Epidermal melanocyte (primary cell): ENCODE measurements at regions not wholly inside any gene's neighbourhood (a gene's known extent, or its start where the extent isn't known, plus 50 kb on each side); places are given as distances from the start of the nearest gene placed in this dataset.

Source experiments
- DNase-seq: peaks from one replicate; pipeline ENCODE4 v3.0.0; 2011; ENCODE audit warnings: low spot score; ENCODE audit not compliant: insufficient read length

DNA sequence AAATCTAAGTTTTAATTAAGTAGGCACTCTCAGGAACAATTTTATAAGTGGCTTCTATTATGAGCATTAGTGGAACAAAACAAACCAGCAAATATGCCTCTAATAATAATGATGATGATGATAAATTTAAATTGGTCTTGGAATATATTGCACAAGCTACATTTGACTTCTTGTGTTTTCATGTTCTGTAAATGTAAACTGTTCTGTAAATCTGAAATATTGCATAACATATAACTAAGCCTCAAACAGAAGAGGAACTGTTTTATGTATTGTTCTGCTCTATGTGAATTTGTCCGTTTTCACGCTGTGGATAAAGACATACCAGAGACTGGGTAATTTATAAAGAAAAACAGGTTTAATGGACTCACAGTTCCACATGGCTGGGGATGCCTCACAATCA, 625.2 kb upstream of the CELF2 start:
- no peak for DNase-seq

GRCh38 chr10:10394933-10395658, 622.6 kb upstream of the CELF2 start:
- no peak for DNase-seq

DNA sequence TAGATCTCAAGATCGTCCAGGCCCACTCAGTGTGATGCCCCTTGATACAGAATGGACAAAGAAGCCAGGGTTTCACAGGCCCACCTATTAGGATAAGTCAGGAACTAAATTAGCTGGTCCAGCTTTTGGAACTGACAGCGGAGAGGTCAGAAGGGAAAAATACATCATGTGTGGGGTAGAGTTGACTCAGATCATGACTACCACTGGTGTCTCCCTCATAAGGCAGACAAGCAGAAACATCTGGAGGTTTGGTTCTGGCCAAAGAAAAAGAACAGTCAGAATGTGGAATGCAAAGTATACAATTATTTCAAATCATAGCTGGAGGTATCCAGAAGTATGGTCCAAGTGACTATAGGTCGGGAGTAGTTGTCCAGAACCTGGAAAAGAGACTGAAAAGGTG, 621.1 kb upstream of the CELF2 start:
- DNase-seq, result no peak

GRCh38 chr10:10397906-10398305, 619.8 kb upstream of the CELF2 start:
- no peak for DNase-seq

DNA sequence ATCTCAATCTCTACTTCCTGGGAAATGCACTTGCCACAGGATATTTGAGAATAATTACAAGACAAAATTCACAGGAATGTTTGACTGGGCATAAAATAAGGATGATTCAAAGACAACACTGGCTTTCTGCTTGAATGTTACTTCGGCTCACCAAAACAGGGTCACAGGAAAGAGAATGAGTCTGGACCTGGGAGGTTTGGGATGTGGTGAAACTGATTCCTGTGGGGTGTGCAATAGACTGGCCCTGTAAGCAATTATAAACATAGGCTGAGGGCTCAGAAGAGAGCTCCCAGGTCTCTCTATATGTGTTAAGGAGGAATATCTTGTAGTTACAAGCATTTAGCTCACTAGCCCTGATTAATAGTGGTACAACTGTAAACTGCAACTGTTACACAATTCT, 613.9 kb upstream of the CELF2 start:
- no peak for DNase-seq

DNA sequence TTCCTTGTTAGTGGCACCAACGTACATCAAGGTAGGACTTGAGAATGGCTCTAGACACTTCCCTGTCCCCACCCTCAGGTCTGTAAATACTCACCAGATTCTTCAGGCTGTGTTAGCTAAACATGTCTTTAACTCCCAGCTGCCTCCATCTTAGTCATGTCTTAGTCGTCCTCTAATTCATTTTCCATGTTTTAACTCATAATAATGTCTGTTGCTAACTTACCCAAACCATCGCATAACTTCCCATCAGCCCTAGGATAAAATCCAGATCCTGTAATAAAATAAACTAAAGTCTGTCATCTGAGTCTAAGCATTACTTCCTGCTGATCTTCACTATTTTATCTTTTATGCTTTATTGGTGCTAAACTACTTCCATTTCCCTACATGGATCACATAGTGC, 600.0 kb upstream of the CELF2 start:
- no peak for DNase-seq

DNA sequence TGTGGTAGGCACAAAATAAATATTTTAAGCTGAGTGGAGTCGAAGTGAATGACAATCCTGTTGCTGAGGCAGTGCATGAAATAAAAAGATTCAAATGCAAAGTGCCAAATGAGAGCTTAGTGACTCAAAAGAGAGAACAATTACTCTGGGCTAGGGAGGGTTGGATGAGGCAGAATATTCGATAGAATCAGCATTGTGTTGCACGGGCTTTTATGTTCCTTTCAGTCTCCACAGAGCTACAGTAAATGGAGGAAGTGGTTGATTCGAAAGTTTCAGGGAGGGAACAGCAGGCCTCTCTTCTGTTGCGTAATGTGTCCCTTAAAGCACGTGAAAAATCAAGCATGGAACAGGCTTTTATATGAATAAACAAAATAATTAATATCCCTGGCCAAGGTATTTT, 599.3 kb upstream of the CELF2 start:
- DNase-seq, result no peak

- DNase-seq, result no peak
These were observed 596.6 kb upstream of the CELF2 start for GRCh38 chr10:10421071-10421470.

- DNase-seq, result no peak
These were observed 586.1 kb upstream of the CELF2 start for GRCh38 chr10:10431422-10432066.

- DNase-seq, result no peak
These were observed 585.2 kb upstream of the CELF2 start for GRCh38 chr10:10432296-10433035.

DNA sequence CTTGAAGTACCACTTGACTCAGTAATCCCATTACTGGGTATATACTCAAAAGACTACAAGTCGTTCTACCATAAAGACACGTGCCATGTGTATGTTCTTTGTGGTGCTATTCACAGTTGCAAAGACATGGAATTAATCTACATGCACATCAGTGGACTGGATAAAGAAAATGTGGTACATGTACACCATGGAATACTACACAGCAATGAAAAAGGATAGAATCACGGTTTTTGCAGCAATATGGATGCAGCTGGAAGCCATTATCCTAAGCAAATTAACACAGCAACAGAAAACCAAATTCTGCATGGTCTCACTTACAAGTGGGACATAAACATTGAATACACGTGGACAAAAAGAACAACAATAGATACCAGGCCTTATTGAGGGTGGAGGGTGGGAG, 583.4 kb upstream of the CELF2 start:
- DNase-seq, result no peak

DNA sequence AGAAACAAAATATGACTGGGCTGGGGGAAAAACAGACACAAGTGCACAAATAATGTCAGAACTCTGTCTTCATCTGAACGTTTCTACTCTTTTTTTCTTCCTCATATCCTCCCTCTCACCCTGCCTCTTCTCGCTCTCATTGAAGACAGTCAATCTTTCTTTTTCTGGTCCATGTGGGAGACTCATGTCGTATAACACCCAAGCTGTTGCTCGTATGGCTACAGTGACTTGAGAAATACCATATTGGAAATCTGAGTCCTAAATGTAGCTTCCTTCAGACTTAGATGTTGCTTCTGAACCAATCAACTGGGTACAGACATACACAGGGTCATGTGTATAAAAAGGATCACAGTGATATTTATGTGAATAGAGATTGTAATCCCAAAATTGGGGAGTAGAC, 579.8 kb upstream of the CELF2 start:
- no peak for DNase-seq

GRCh38 chr10:10438335-10439100, 579.2 kb upstream of the CELF2 start:
- DNase-seq, result no peak

- DNase-seq, result no peak
These were observed 560.8 kb upstream of the CELF2 start for GRCh38 chr10:10456856-10457255.

- DNase-seq, result no peak
These were observed 557.2 kb upstream of the CELF2 start for GRCh38 chr10:10460451-10460850.

GRCh38 chr10:10462151-10462941, 555.3 kb upstream of the CELF2 start:
- no peak for DNase-seq

DNA sequence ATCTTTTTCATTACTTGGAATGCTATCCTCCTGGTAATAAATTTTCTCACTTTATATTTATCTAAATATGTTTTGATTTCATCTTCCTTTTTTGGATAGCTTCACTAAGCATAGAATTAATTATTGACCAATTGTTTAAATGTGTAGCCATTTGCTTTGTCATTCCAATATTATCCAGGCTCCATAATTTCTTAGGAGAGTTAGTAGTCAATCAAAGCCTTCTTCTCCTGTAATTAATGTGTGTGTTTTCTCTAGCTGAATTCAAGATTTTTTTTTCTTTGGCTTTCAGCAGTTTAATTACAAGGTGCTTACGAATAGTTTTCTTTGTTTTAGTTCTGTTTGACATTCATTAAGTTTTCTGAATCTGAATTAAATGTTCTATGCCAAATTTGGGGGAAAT, 545.9 kb upstream of the CELF2 start:
- no peak for DNase-seq

DNA sequence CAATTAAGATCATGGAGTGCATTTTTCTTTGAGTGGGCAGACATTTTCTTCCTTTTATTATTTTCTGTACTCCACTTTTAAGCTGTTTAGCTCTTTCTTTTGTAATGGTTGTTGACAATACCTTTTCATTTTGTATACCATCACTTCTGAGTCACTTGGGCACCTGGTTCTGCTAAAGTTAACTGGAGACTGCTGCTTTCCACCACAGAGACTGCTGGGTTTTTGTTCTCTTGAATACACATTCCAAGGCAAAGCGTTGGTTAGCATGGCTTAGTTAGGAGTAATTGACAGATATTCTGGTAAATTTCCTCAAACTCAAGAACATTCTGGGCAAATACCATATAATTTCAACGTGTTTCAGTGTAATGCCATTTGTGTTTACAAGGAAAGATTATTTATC, 541.9 kb upstream of the CELF2 start:
- DNase-seq, result no peak

GRCh38 chr10:10477844-10478243, 539.8 kb upstream of the CELF2 start:
- no peak for DNase-seq

GRCh38 chr10:10479465-10479864, 538.2 kb upstream of the CELF2 start:
- no peak for DNase-seq

DNA sequence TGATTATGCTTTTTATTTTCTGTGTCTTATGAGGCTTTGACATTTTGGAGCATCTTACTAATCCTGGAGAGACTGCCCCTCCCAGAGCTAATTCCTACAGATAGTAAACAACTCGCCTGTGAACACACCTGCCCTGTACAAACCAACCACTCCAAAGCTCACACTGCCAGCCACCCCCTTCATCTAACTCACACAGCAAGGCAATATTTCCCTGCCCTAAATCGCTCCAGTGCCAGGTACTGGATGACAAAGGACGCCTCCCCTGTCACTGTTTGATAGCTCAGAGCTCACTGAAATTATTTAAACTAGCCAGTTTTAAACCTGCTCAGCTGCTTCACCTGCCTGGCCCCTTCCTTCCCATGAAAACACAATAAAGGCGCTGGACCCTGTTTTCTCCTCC, 535.1 kb upstream of the CELF2 start:
- DNase-seq, result no peak
